Right lobe of liver (tissue), 4 donors: ENCODE measurements at regions not wholly inside any gene's neighbourhood (a gene's known extent, or its start where the extent isn't known, plus 50 kb on each side); places are given as distances from the start of the nearest gene placed in this dataset.
"Not testable (repeated sequence)": the region's sequence is repeated elsewhere in the genome, so short reads cannot be mapped to it uniquely, and the experiment has no call there.

Experiments
- POLR2A ChIP-seq: fragments of 450-650 bp; IDR thresholded peaks from one replicate; pipeline ENCODE4 v1.6.1; 2017; ENCODE audit warnings: antibody characterized with exemption, mild to moderate bottlenecking
- TF ChIP-seq, protein P1 (sequence below), 4 donors: fragments of 200-600 bp in 3 of 4; fragments of 450-650 bp in 1 of 4; IDR thresholded peaks; one replicate each; pipeline versions ENCODE4 v1.5.1 to v1.8.0; 2016 to 2022; ENCODE audit warnings: antibody characterized with exemption in 4 of 4, mild to moderate bottlenecking in 2 of 4
- donor health status: DM: no; HTN: no; CAD: no.
- donor health status: DM: no; HTN: no; CAD: no.
- donor health status: DM: no; HTN: yes; CAD: no.

DNA sequence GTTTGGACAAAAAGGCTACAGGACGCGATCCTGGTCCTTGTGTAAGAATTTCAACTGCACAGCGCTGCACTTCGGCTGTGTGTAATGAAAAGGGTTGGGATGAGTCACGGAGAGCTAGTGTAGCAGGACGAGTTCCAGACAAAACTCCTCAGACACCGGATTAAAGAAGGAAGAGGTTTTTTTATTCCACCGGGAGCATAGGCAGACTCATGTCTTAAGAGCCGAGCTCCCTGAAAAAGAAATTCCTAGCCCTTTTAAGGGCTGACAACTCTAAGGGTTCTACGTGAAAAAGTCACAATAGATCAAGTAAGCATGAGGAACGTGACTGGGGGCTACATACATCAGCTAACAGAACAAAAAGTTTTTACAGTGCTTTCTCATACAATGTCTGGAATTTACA lies 54.8 kb upstream of the FAM90A1 start:
- TF ChIP-seq, protein P1, sequence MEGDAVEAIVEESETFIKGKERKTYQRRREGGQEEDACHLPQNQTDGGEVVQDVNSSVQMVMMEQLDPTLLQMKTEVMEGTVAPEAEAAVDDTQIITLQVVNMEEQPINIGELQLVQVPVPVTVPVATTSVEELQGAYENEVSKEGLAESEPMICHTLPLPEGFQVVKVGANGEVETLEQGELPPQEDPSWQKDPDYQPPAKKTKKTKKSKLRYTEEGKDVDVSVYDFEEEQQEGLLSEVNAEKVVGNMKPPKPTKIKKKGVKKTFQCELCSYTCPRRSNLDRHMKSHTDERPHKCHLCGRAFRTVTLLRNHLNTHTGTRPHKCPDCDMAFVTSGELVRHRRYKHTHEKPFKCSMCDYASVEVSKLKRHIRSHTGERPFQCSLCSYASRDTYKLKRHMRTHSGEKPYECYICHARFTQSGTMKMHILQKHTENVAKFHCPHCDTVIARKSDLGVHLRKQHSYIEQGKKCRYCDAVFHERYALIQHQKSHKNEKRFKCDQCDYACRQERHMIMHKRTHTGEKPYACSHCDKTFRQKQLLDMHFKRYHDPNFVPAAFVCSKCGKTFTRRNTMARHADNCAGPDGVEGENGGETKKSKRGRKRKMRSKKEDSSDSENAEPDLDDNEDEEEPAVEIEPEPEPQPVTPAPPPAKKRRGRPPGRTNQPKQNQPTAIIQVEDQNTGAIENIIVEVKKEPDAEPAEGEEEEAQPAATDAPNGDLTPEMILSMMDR (IDR thresholded peaks at IDR 0.05): not testable (repeated sequence)
- TF ChIP-seq POLR2A: not testable (repeated sequence)
